ENCODE measurements at regions not wholly inside any gene's neighbourhood (a gene's known extent, or its start where the extent isn't known, plus 50 kb on each side); places are given as distances from the start of the nearest gene placed in this dataset.
"Not testable (repeated sequence)": the region's sequence is repeated elsewhere in the genome, so short reads cannot be mapped to it uniquely, and the experiment has no call there.

GRCh38 chr16:10296956-10297340 is 88.9 kb upstream of the ATF7IP2 start:
- no peaks in the 10 kb centered on the region for H3K36me3 Mint-ChIP-seq
- no peak for ATAC-seq
- DNase-seq (ENCODE audit: low spot score in 2 of 2) = no peak
- H3K4me3 Mint-ChIP-seq = no peak overlapping the region
- no peaks in the 10 kb centered on the region for H3K4me1 Mint-ChIP-seq
- H3K27ac Mint-ChIP-seq = no peak overlapping the region
- H3K9me3 Mint-ChIP-seq = peaks cover 16% of the 10 kb centered on the region

DNA sequence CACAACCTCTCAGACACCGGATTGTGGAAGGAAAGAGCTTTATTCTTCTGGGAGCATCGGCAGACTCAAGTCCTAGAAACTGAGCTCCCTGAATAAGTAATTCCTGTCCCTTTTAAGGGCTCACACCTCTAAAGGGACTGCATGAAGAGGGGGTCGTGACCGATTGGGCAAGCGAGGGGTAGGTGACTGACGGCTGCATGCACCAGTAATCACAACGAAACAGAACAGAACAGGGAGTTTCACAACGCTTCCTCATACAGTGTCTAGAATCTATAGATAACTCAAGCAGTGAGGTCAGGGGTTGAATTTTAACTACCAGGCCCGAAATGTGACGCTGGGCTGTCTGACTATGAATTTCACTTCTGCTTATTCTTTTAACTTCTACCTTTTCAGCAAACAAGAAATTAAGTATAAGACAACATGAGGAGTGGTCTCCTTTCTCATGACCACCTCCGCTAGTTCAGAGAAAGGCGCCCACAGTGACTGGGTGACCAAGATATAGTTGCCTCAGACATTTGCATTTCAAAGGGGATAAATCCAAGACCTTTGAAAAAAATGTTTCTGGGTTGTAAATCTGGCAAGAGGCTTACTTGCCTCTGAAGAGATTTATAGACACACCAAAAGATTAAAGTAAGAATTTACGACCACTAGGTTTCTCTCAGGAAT is 88.4 kb upstream of the ATF7IP2 start:
- no peak overlapping the region for H3K27ac Mint-ChIP-seq
- H3K4me3 Mint-ChIP-seq = no peak overlapping the region
- H3K36me3 Mint-ChIP-seq = no peaks in the 10 kb centered on the region
- peaks cover 16% of the 10 kb centered on the region for H3K9me3 Mint-ChIP-seq
- H3K4me1 Mint-ChIP-seq = no peaks in the 10 kb centered on the region
- DNase-seq (ENCODE audit: low spot score in 2 of 2) (no peak), ATAC-seq (peak; percentile 44)

DNA sequence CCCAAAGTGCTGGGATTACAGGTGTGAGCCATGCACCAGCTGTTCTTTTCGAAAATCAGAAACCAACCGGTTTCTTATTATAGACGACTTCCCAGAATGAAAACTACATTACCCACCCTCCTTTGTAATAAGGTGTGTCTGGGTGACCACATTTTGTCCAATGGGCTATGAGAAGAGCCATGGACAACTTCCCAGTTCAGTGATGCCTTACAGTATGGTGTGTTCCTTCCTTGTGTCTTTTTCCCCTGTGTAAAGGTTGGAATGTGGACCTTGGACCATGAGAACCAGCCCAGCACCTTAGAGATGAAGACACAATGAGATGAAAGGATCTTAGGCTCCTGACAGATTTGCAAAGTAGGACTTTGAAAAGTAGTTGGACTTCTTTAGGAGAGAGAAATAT is 85.0 kb upstream of the ATF7IP2 start:
- Mint-ChIP-seq H3K4me3 (no peak overlapping the region), H3K4me1 (no peaks in the 10 kb centered on the region), H3K27ac (no peak overlapping the region), H3K36me3 (no peaks in the 10 kb centered on the region), H3K9me3 (no peaks in the 10 kb centered on the region)
- DNase-seq (ENCODE audit: low spot score in 2 of 2) (no peak), ATAC-seq (no peak)

DNA sequence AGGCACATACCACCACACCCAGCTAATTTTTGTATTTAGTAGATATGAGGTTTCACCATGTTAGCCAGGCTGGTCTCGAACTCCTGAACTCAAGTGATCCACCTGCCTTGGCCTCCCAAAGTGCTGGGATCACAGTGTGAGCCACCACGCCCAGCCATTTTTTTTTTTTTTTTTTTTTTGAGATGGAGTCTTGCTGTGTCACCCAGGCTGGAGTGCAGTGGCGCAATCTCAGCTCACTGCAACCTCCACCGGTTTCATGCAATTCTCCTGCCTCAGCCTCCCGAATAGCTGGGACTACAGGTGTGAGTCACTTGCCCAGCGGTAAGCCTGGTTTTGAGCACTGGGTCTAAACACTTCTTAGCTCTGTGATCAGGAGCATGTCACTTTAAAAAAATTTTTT is 84.3 kb upstream of the ATF7IP2 start:
- H3K4me1 Mint-ChIP-seq; DNase-seq (ENCODE audit: low spot score in 2 of 2); H3K36me3 Mint-ChIP-seq; H3K4me3 Mint-ChIP-seq; ATAC-seq; H3K9me3 Mint-ChIP-seq; H3K27ac Mint-ChIP-seq: not testable (repeated sequence)

DNA sequence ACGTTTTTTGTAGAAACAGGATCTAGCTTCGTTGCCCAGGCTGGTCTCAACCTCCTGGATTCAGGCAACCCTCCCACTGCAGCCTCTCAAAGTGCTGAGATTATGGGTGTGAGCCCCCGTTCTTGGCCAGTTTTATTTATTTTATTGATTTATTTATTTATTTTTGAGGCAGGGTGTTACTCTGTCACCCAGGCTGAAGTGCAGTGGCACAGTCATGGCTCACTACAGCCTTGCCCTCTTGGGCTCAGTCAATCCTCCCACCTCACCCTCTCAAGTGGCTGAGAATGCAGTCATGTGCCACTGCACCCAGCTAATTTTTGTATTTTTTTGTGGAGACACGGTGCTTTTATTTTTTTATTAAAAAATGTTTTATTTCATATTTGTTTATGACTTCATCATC is 79.9 kb upstream of the ATF7IP2 start:
- Mint-ChIP-seq H3K36me3 (no peaks in the 10 kb centered on the region), H3K4me3 (no peak overlapping the region), H3K27ac (no peak overlapping the region), H3K9me3 (no peaks in the 10 kb centered on the region), H3K4me1 (no peaks in the 10 kb centered on the region)
- no peak for ATAC-seq
- DNase-seq (ENCODE audit: low spot score in 2 of 2) = no peak

DNA sequence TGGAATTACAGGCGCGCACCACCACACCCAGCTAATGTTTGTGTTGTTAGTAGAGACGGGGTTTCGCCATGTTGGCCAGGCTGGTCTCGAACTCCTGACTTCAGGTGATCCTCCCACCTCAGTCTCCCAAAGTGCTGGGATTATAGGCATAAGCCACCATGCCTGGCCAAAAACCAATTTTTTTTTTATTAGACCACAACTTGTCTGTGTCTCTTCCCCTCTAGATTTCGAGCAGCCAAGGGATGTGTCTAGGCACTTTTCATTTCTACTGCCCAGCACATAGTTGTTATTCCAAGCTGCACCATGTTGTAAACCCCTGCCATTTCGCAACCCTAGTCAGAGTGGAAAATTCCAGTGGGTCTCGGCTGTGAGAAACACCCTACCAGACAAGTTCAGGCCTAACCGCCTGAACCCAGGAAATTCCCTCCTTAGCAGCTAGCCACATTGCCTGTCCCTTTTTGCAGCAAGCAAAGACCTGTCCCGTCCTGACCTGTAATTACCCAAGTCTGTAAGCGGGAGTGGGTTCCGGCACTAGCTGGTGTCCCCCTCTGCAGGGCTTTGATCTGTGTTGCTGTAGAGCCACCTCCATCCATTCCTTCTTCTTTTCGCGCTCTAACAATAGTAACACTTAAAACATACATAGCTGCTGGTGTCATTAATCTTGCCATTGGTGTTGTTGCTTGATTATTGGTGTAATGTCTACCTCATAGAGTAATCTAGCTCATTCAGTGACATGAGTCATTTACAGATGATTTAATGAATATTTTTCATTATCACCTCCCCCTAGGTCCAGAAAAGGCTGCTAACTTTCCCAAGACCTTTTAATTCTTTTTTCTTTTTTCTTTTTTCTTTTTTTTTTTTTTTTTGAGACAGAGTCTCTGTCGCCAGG is 77.3 kb upstream of the ATF7IP2 start:
- DNase-seq (ENCODE audit: low spot score in 2 of 2) (no peak), ATAC-seq (no peak)
- Mint-ChIP-seq H3K27ac (no peak overlapping the region), H3K4me3 (no peak overlapping the region), H3K9me3 (no peaks in the 10 kb centered on the region), H3K36me3 (no peaks in the 10 kb centered on the region), H3K4me1 (no peaks in the 10 kb centered on the region)

- Mint-ChIP-seq H3K9me3 (no peaks in the 10 kb centered on the region), H3K27ac (peak overlapping the region; percentile 63), H3K4me1 (no peaks in the 10 kb centered on the region), H3K36me3 (no peaks in the 10 kb centered on the region), H3K4me3 (no peak overlapping the region)
- DNase-seq (ENCODE audit: low spot score in 2 of 2) = no peak
- ATAC-seq = no peak
These were observed 76.5 kb upstream of the ATF7IP2 start for GRCh38 chr16:10309271-10309932.

- no peak for ATAC-seq
- Mint-ChIP-seq H3K9me3 (no peaks in the 10 kb centered on the region), H3K36me3 (no peaks in the 10 kb centered on the region), H3K4me3 (no peak overlapping the region), H3K27ac (no peak overlapping the region), H3K4me1 (peaks cover 4% of the 10 kb centered on the region)
- DNase-seq (ENCODE audit: low spot score in 2 of 2) = no peak
These were observed 73.9 kb upstream of the ATF7IP2 start for GRCh38 chr16:10312008-10312407.

GRCh38 chr16:10312784-10313724 is 72.8 kb upstream of the ATF7IP2 start:
- H3K4me3 Mint-ChIP-seq = no peak overlapping the region
- no peak overlapping the region for H3K27ac Mint-ChIP-seq
- peaks cover 4% of the 10 kb centered on the region for H3K4me1 Mint-ChIP-seq
- no peaks in the 10 kb centered on the region for H3K36me3 Mint-ChIP-seq
- no peak for DNase-seq (ENCODE audit: low spot score in 2 of 2)
- no peaks in the 10 kb centered on the region for H3K9me3 Mint-ChIP-seq
- peak; percentile 28 for ATAC-seq

DNA sequence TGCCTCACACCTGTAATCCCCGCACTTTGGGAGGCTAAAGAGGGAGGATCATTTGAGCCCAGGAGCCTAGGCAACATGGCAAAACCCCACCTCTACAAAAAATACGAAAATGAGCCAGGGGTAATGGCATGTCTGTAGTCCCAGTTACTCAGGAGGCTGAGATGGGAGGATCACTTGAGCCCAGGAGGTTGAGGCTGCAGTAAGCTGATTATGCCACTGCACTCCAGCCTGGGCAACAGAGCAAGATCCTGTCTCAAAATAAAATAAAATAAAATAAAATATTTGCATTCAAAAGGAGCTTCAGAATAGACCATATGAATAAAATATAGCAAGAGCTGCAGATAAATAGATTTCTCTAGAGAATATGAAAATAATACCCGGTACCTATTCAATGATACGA is 71.5 kb upstream of the ATF7IP2 start:
- no peaks in the 10 kb centered on the region for H3K36me3 Mint-ChIP-seq
- H3K4me3 Mint-ChIP-seq = no peak overlapping the region
- peaks cover 8% of the 10 kb centered on the region for H3K4me1 Mint-ChIP-seq
- H3K27ac Mint-ChIP-seq = no peak overlapping the region
- no peaks in the 10 kb centered on the region for H3K9me3 Mint-ChIP-seq
- ATAC-seq = no peak
- DNase-seq (ENCODE audit: low spot score in 2 of 2) = no peak

GRCh38 chr16:10314811-10315210 is 71.0 kb upstream of the ATF7IP2 start:
- H3K36me3 Mint-ChIP-seq = no peaks in the 10 kb centered on the region
- no peaks in the 10 kb centered on the region for H3K9me3 Mint-ChIP-seq
- no peak for DNase-seq (ENCODE audit: low spot score in 2 of 2)
- H3K4me3 Mint-ChIP-seq = no peak overlapping the region
- no peak overlapping the region for H3K27ac Mint-ChIP-seq
- H3K4me1 Mint-ChIP-seq = peaks cover 12% of the 10 kb centered on the region
- ATAC-seq = peak; percentile 64

DNA sequence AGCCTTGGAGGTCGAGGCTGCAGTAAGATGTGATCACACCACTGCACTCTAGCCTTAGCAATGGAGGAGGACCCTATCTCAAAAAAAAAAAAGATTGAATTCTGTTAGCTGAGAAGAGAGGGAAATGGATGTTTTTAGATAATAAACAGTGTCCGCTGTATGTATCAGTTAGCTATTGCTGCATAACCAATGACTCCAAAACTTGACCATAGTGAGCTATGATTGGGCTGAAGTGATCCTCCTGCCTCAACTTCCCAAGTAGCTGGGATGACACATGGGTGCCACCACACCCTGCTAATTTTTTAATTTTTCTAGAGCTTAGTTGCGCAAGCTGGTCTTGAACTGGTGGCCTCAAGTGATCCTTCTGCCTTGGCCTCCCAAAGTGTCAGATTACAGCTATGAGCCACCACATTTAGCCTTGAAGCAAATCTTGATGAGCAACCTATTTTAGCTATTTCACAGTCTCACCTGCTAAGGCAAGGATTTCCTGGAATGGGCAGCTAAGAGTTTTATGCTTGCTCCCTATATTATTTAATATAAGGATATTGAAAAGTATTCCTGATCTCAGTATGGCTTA is 68.3 kb upstream of the ATF7IP2 start:
- Mint-ChIP-seq H3K36me3 (no peaks in the 10 kb centered on the region), H3K4me3 (no peak overlapping the region)

DNA sequence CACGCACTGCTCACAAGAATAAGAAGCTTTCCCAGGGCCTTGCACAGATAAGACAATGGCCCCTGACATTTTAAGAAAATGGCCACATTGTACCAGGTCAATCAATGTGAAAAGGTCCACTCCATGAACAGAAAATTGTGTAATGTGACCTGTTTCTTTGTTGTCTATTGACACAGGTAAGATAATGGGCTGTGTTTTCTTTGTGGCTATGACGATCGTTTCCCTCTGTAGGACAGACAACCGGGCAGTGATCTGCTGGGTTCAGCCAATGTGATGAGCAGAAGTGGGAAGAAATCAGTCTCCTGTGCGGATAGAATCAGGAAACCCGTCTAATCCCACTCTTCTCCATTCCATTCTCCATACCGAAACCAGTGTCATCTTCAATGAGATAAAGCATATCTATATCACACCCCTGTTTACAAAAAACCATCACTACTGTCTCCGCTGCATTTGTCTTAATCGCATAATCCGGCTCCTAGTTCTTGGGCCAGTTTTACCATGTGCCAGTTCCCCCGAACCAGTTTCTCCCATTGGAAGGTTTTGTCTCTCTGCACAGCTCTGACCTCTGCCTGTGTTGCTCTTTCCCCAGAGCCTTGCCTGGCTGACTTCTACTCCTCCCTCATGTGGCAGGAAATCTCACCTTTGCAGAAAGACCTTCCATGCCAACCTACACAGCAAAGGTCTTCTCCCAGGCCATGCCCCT is 66.9 kb upstream of the ATF7IP2 start:
- Mint-ChIP-seq H3K27ac (no peak overlapping the region), H3K4me3 (no peak overlapping the region)
- ATAC-seq = no peak

More for the DNA sequence above, 68.3 kb upstream of the ATF7IP2 start:
- Mint-ChIP-seq H3K4me1 (peaks cover 12% of the 10 kb centered on the region), H3K9me3 (no peaks in the 10 kb centered on the region), H3K27ac (no peak overlapping the region)
- ATAC-seq (no peak), DNase-seq (ENCODE audit: low spot score in 2 of 2) (no peak)

More for the DNA sequence above, 66.9 kb upstream of the ATF7IP2 start:
- Mint-ChIP-seq H3K9me3 (no peaks in the 10 kb centered on the region), H3K36me3 (no peaks in the 10 kb centered on the region), H3K4me1 (peaks cover 12% of the 10 kb centered on the region)
- no peak for DNase-seq (ENCODE audit: low spot score in 2 of 2)
